CD14-positive monocyte (primary cell): ENCODE measurements at regions not wholly inside any gene's neighbourhood (a gene's known extent, or its start where the extent isn't known, plus 50 kb on each side); places are given as distances from the start of the nearest gene placed in this dataset.
A peak's percentile ranks its signal among the peaks of the same experiment; 100 is the strongest.

Experiments used
- DNase-seq, 3 donors: peaks; one replicate each; pipeline ENCODE4 v3.0.0-alpha.2; 2011 to 2022
- H2AFZ ChIP-seq: 2 replicates; pipeline ENCODE4 v1.6.0; 2012; ENCODE audit warnings: mild to moderate bottlenecking, low read depth, low read length, inconsistent platforms; ENCODE audit not compliant: insufficient read depth, poor library complexity, severe bottlenecking
- H3K27ac ChIP-seq, 2 donors: 1 replicate in 1 of 2; 2 replicates in 1 of 2; pipeline ENCODE4 v1.5.1; 2012 to 2013; ENCODE audit warnings: low read length in 2 of 2, control low read depth in 1 of 2, inconsistent platforms in 1 of 2, low read depth in 1 of 2, mild to moderate bottlenecking in 1 of 2
- H3K27me3 ChIP-seq, 2 donors: one replicate each; pipeline versions ENCODE4 v1.6.0 to v1.6.1; 2011 to 2013; ENCODE audit warnings: low read length in 2 of 2; ENCODE audit not compliant: control insufficient read depth in 2 of 2, insufficient read depth in 2 of 2
- H3K36me3 ChIP-seq, 2 donors: replicated peaks in 1 of 2; 1 replicate in 1 of 2; 2 replicates in 1 of 2; pipeline versions ENCODE4 v1.5.1 to v1.6.1; 2012 to 2013; ENCODE audit warnings: low read length in 2 of 2, control low read depth in 1 of 2, inconsistent platforms in 1 of 2, mild to moderate bottlenecking in 1 of 2; ENCODE audit not compliant: insufficient read depth in 2 of 2, control insufficient read depth in 1 of 2
- H3K4me1 ChIP-seq, 2 donors: 1 replicate in 1 of 2; 2 replicates in 1 of 2; pipeline versions ENCODE4 v1.5.1 to v1.6.1; 2012 to 2013; ENCODE audit warnings: low read length in 2 of 2, control low read depth in 1 of 2, inconsistent platforms in 1 of 2, mild to moderate bottlenecking in 1 of 2, moderate library complexity in 1 of 2; ENCODE audit not compliant: insufficient read depth in 2 of 2, control insufficient read depth in 1 of 2
- H3K4me2 ChIP-seq: replicated peaks from 2 replicates; pipeline ENCODE3; 2012; ENCODE audit warnings: low read length, moderate library complexity, mild to moderate bottlenecking; ENCODE audit not compliant: poor library complexity, severe bottlenecking; ENCODE audit errors: extremely low read depth
- H3K4me3 ChIP-seq, 3 experiments: fragments of 200-600 bp in 1 of 3; sonication (generic) in 1 of 3; replicated peaks in 1 of 3; 1 replicate in 2 of 3; 2 replicates in 1 of 3; pipeline ENCODE4 v1.5.1; 2011 to 2013; ENCODE audit warnings: low read length in 3 of 3, mild to moderate bottlenecking in 3 of 3, control low read depth in 2 of 3, low read depth in 2 of 3, inconsistent platforms in 1 of 3, moderate library complexity in 1 of 3
- H3K79me2 ChIP-seq: 2 replicates; pipeline ENCODE4 v1.6.0; 2012; ENCODE audit warnings: mild to moderate bottlenecking, control low read depth, inconsistent platforms, low read length, moderate library complexity; ENCODE audit not compliant: insufficient read depth
- H3K9ac ChIP-seq: 2 replicates; pipeline ENCODE4 v1.6.0; 2017; ENCODE audit warnings: low read length, mild to moderate bottlenecking; ENCODE audit not compliant: insufficient read depth, poor library complexity, severe bottlenecking
- H3K9me3 ChIP-seq, 2 donors: replicated peaks in 1 of 2; 1 replicate in 1 of 2; 2 replicates in 1 of 2; pipeline versions ENCODE4 v1.5.1 to v1.6.1; 2012 to 2013; ENCODE audit warnings: low read length in 2 of 2, control low read depth in 1 of 2; ENCODE audit not compliant: control insufficient read depth in 1 of 2, insufficient read depth in 1 of 2
- H4K20me1 ChIP-seq: 2 replicates; pipeline ENCODE4 v1.6.0; 2012; ENCODE audit warnings: mild to moderate bottlenecking, low read length, control low read depth, moderate library complexity; ENCODE audit not compliant: insufficient read depth
- H3K27ac Mint-ChIP-seq, 7 donors: one replicate each; pipeline ENCODE4 v1.8.0; 2020; ENCODE audit warnings: mild to moderate bottlenecking in 7 of 7, mixed read lengths in 7 of 7, moderate library complexity in 6 of 7, inconsistent platforms in 2 of 7
- H3K27me3 Mint-ChIP-seq, 3 donors: one replicate each; pipeline ENCODE4 v1.8.0; 2021 to 2022; ENCODE audit warnings: low read depth in 3 of 3, mild to moderate bottlenecking in 3 of 3, mixed read lengths in 3 of 3, moderate library complexity in 3 of 3, inconsistent platforms in 1 of 3
- H3K36me3 Mint-ChIP-seq, 2 donors: one replicate each; pipeline ENCODE4 v1.8.0; 2020; ENCODE audit warnings: mixed read lengths in 2 of 2, inconsistent platforms in 1 of 2, mild to moderate bottlenecking in 1 of 2
- H3K4me1 Mint-ChIP-seq: one replicate; pipeline ENCODE4 v1.8.0; 2020; ENCODE audit warnings: mild to moderate bottlenecking, mixed read lengths
- H3K4me3 Mint-ChIP-seq, 2 donors: one replicate each; pipeline ENCODE4 v1.8.0; 2020; ENCODE audit warnings: mild to moderate bottlenecking in 2 of 2, mixed read lengths in 2 of 2, moderate library complexity in 1 of 2
- H3K9me3 Mint-ChIP-seq, 7 donors: one replicate each; pipeline ENCODE4 v1.8.0; 2020 to 2022; ENCODE audit warnings: mixed read lengths in 7 of 7, mild to moderate bottlenecking in 6 of 7, moderate library complexity in 6 of 7, inconsistent platforms in 2 of 7
- CTCF ChIP-seq: fragments of 200-600 bp; IDR thresholded peaks from one replicate; pipeline ENCODE4 v1.8.0; 2022; ENCODE audit warnings: antibody characterized with exemption, mild to moderate bottlenecking
- WGBS: methylation state at CpG from one replicate; pipeline ENCODE4 v1.1.5; 2013; ENCODE audit warnings: missing lambda C conversion rate; ENCODE audit not compliant: insufficient coverage; 5-methylcytosine and 5-hydroxymethylcytosine counted together
- intact Hi-C, 2 donors: fragments of 100-400 bp; cut with micrococcal nuclease; formaldehyde crosslinking; loops; one replicate each; pipeline versions ENCODE4 v1.15.0 to v1.15.1; 2023

DNA sequence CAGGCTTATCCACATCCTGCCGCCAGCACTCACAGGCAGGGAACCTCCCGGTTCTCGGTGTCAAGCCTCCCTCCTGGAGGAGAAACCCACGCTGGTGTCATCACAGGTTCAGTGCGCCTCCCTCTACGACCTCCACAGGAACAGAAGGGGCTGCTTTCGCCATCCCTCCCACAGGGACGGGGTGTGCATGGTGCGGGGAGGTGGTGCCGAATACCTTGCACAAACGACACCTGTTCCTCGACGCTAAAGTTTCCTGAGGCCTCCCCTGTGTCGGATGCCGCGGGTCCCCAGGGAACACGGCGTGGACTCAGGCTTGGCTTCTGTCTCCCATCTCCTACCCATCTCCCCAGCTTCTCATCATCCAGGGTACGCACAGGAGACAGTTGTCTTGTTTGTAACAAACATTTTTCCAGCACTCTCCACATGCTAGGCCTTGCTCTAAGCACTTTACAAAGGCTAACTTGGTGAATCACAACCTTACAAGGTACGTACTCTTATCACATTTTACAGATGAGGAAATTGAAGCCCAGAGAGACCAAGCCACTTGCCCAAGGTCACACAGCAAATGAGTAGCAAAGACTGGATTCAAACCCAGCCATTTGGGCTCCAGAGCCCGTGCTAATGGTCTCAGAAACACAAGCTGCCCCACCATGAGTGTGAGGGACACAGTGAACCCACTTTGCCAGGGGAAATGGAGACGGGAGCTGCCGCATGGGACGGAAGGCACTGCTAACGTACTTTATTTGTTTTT is 271.6 kb downstream of the C16orf95 start:
- H3K36me3 Mint-ChIP-seq = no peaks in the 10 kb centered on the region
- H3K4me3 ChIP-seq = no peak overlapping the region
- 91% methylated on average over 23 of the region's 25 CpGs for WGBS
- no peaks in the 10 kb centered on the region for H3K4me1 ChIP-seq
- H3K79me2 ChIP-seq = no peaks in the 10 kb centered on the region
- H3K27me3 Mint-ChIP-seq = peaks cover 9 to 22% (median 12%) of the 10 kb centered on the region in 3 donors
- H2AFZ ChIP-seq = no peak overlapping the region
- H3K27me3 ChIP-seq = no peaks in the 10 kb centered on the region
- no peak for TF ChIP-seq CTCF
- no peaks in the 10 kb centered on the region for H4K20me1 ChIP-seq
- H3K9me3 Mint-ChIP-seq = no peaks in the 10 kb centered on the region
- DNase-seq = no peak
- no peak overlapping the region for H3K4me2 ChIP-seq
- H3K27ac Mint-ChIP-seq = peak overlapping the region in 1 of 7 donors; percentile 42
- H3K9ac ChIP-seq = no peak overlapping the region
- no peaks in the 10 kb centered on the region for H3K36me3 ChIP-seq
- intact Hi-C loops = no loop called here
- no peak overlapping the region for H3K27ac ChIP-seq
- no peaks in the 10 kb centered on the region for H3K9me3 ChIP-seq
- H3K4me1 Mint-ChIP-seq = peaks cover 20% of the 10 kb centered on the region
- no peak overlapping the region for H3K4me3 Mint-ChIP-seq

- intact Hi-C loops = no loop called here
- TF ChIP-seq CTCF = no peak
- Histone ChIP-seq H3K27me3 (no peaks in the 10 kb centered on the region), H3K9me3 (no peaks in the 10 kb centered on the region), H3K4me3 (no peak overlapping the region), H3K27ac (no peak overlapping the region), H3K9ac (no peak overlapping the region), H3K79me2 (no peaks in the 10 kb centered on the region), H4K20me1 (no peaks in the 10 kb centered on the region), H2AFZ (no peak overlapping the region), H3K36me3 (no peaks in the 10 kb centered on the region), H3K4me2 (no peak overlapping the region), H3K4me1 (no peaks in the 10 kb centered on the region)
- Mint-ChIP-seq H3K4me1 (peaks cover 20% of the 10 kb centered on the region), H3K27me3 (peaks cover 9 to 22% (median 14%) of the 10 kb centered on the region in 3 donors), H3K4me3 (no peak overlapping the region), H3K36me3 (no peaks in the 10 kb centered on the region), H3K27ac (peak overlapping the region in 1 of 7 donors; percentile 42), H3K9me3 (no peaks in the 10 kb centered on the region)
- no peak for DNase-seq
- WGBS = 93% methylated on average over 9 of the region's 9 CpGs
Observed at GRCh38 chr16:87046235-87046634, 271.0 kb downstream of the C16orf95 start.
